Adipocyte (in vitro differentiated cells): ENCODE measurements at regions not wholly inside any gene's neighbourhood (a gene's known extent, or its start where the extent isn't known, plus 50 kb on each side); places are given as distances from the start of the nearest gene placed in this dataset.
"Not testable (repeated sequence)": the region's sequence is repeated elsewhere in the genome, so short reads cannot be mapped to it uniquely, and the experiment has no call there.

Experiments used
- DNase-seq: peaks from one replicate; pipeline ENCODE4 v3.0.0-alpha.2; 2015; ENCODE audit warnings: low read depth
- H3K27me3 ChIP-seq: replicated peaks from 2 replicates; pipeline ENCODE4 v1.7.0; 2013; ENCODE audit warnings: mild to moderate bottlenecking, low read length, moderate library complexity; ENCODE audit not compliant: control insufficient read depth, insufficient read depth
- H3K36me3 ChIP-seq: 2 replicates; pipeline ENCODE4 v1.7.0; 2013; ENCODE audit warnings: low read length, mild to moderate bottlenecking, moderate library complexity; ENCODE audit not compliant: control insufficient read depth, insufficient read depth, severe bottlenecking
- H3K4me1 ChIP-seq: 2 replicates; pipeline ENCODE4 v1.7.0; 2013; ENCODE audit warnings: mild to moderate bottlenecking, low read length, moderate library complexity; ENCODE audit not compliant: control insufficient read depth, insufficient read depth
- H3K4me3 ChIP-seq: 2 replicates; pipeline ENCODE4 v1.7.0; 2013; ENCODE audit warnings: mild to moderate bottlenecking, low read length, moderate library complexity
- H3K9ac ChIP-seq: 2 replicates; pipeline ENCODE4 v1.7.0; 2013; ENCODE audit warnings: mild to moderate bottlenecking, low read length, moderate library complexity
- H3K9me3 ChIP-seq: 2 replicates; pipeline ENCODE4 v1.7.0; 2013; ENCODE audit warnings: mild to moderate bottlenecking, low read length, moderate library complexity; ENCODE audit not compliant: control insufficient read depth

DNA sequence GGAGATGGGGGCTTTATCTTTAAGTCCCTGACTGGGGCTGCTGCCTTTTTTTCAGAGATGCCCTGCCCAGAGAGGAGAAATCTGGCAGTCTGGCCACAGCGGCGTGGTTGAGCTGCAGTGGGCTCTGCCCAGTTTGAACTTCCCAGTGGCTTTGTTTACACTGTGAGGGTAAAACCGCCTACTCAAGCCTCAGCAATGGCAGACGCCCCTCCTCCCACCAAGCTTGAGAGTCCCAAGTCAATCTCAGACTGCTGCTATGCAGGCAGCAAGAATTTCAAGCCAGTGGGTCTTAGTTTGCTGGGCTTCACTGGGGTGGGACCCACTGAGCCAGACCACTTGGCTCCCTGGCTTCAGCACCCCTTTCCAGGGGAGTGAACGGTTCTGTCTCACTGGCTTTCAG lies 76.4 kb upstream of the DNAJC1 start:
- not testable (repeated sequence) for H3K9me3 ChIP-seq, DNase-seq, H3K36me3 ChIP-seq

DNA sequence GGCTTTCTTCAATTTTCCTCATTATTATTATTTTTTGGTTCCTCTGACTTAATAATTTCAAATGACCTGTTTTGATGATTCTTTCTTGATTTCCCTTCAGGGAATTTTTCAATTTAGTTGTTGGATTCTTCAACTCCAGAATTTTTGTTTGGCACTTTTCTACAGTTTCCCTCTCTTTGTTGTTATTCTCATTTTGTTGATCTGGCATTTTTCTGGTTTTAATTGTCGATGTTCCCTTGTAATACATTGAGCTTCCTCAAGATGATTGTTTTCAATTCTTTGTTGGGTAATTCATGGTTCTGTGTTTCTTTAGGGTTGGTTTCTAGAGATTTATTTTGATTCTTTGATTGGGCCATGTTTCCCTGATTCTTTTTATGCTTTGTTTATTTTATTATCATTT lies 67.8 kb upstream of the DNAJC1 start:
- Histone ChIP-seq H3K4me3 (no peak overlapping the region), H3K4me1 (no peaks in the 10 kb centered on the region), H3K27me3 (no peaks in the 10 kb centered on the region), H3K36me3 (no peaks in the 10 kb centered on the region), H3K9ac (no peak overlapping the region), H3K9me3 (peaks cover 29% of the 10 kb centered on the region)
- DNase-seq = no peak

More for the DNA sequence above, 76.4 kb upstream of the DNAJC1 start:
- peaks cover 12% of the 10 kb centered on the region for H3K27me3 ChIP-seq
- not testable (repeated sequence) for H3K4me1 ChIP-seq, H3K4me3 ChIP-seq, H3K9ac ChIP-seq

- H3K27me3 ChIP-seq = no peaks in the 10 kb centered on the region
- H3K4me1 ChIP-seq = no peaks in the 10 kb centered on the region
- no peaks in the 10 kb centered on the region for H3K36me3 ChIP-seq
- no peak overlapping the region for H3K4me3 ChIP-seq
- no peak overlapping the region for H3K9ac ChIP-seq
- DNase-seq = no peak
- peaks cover 23% of the 10 kb centered on the region for H3K9me3 ChIP-seq
Measured at GRCh38 chr10:22067091-22067490, 63.6 kb upstream of the DNAJC1 start.

GRCh38 chr10:22060984-22061383 lies 57.5 kb upstream of the DNAJC1 start:
- not testable (repeated sequence) for H3K4me1 ChIP-seq, H3K4me3 ChIP-seq, H3K27me3 ChIP-seq, H3K9ac ChIP-seq, H3K36me3 ChIP-seq, DNase-seq, H3K9me3 ChIP-seq

- Histone ChIP-seq H3K4me3 (no peak overlapping the region), H3K9ac (no peak overlapping the region), H3K4me1 (no peaks in the 10 kb centered on the region), H3K27me3 (no peaks in the 10 kb centered on the region), H3K36me3 (no peaks in the 10 kb centered on the region), H3K9me3 (peaks cover 7% of the 10 kb centered on the region)
- no peak for DNase-seq
Measured at GRCh38 chr10:22058201-22058600, 54.7 kb upstream of the DNAJC1 start.

DNA sequence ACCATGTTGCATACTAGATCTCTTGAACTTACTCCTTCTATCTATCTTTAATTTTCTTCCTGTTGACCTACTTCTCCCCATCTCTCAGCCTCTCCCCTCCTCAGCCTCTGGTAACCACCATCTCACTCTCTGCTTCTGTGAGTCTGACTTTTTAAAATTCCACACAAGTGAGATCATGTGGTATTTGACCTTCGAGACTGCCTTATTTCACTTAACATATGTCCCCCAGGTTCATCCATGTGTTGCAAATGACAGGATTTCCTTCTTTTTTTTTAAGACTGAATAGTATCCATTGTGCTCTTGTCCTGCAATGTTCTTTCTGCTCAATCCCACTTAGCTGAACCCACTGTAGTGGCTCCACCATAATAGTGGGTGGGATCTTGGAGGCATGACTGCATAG lies 51.4 kb upstream of the DNAJC1 start:
- Histone ChIP-seq H3K9ac (no peak overlapping the region), H3K4me1 (no peaks in the 10 kb centered on the region), H3K9me3 (peaks cover 7% of the 10 kb centered on the region), H3K36me3 (no peaks in the 10 kb centered on the region), H3K27me3 (no peaks in the 10 kb centered on the region), H3K4me3 (no peak overlapping the region)
- no peak for DNase-seq
